ENCODE measurements at regions not wholly inside any gene's neighbourhood (a gene's known extent, or its start where the extent isn't known, plus 50 kb on each side); places are given as distances from the start of the nearest gene placed in this dataset.

DNA sequence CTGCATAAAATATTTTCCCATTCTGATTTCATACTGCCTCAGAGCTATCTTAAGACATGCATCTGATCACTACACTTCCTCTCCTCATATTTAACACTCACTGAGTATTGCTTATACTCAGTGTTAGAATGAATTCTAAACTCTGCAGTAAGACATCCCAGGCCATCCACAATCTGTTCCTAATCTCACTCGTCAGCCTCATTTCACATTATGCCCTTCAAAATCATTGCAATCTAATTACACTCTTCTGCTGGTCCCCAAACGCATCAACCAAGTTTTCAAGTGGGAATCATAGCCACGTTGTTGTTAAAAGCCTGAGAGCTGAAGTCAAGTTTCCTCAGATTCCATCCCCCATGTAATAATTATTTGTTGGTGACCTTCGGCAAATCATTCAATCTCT lies 1177.9 kb downstream of the ARAP2 start:
- Histone ChIP-seq H3K18ac (ENCODE audit: insufficient read length, low read depth, low read length) (no peak overlapping the region), H3K56ac (ENCODE audit: insufficient read length, low read depth, low read length) (no peak overlapping the region), H3K27ac (ENCODE audit: insufficient read length, low read depth, low read length) (no peak overlapping the region), H3K4me2 (ENCODE audit: insufficient read depth, insufficient read length, low read length) (no peak overlapping the region), H4K5ac (ENCODE audit: insufficient read length, low read depth, low read length) (no peak overlapping the region), H3K27me3 (ENCODE audit: insufficient read depth, low read length) (no peaks in the 10 kb centered on the region), H2AFZ (ENCODE audit: low read length) (no peak overlapping the region), H2BK15ac (ENCODE audit: low read depth, low read length) (no peak overlapping the region), H3K9ac (ENCODE audit: extremely low read depth, insufficient read length, low read length) (no peak overlapping the region), H4K20me1 (ENCODE audit: control insufficient read depth, insufficient read depth, insufficient read length) (no peaks in the 10 kb centered on the region), H3K79me1 (ENCODE audit: insufficient read depth, low read depth, low read length, poor library complexity, severe bottlenecking) (no peaks in the 10 kb centered on the region), H3K14ac (ENCODE audit: insufficient read depth, low read length) (no peak overlapping the region), H2BK120ac (ENCODE audit: low read depth, low read length, poor library complexity, severe bottlenecking) (no peak overlapping the region), H4K91ac (ENCODE audit: insufficient read length, low read depth, low read length) (no peak overlapping the region), H2BK12ac (ENCODE audit: insufficient read length, low read depth, low read length) (no peak overlapping the region), H3K9me3 (ENCODE audit: control insufficient read depth, low read depth, low read length) (no peaks in the 10 kb centered on the region), H3K23ac (ENCODE audit: insufficient read length, low read depth, low read length) (no peak overlapping the region), H2BK20ac (ENCODE audit: low read depth, low read length, poor library complexity, severe bottlenecking) (no peak overlapping the region), H3K4me1 (ENCODE audit: insufficient read depth, low read length) (no peaks in the 10 kb centered on the region; the same call in 1 of the 2 replicates), H3T11ph (ENCODE audit: low read length) (no peak overlapping the region), H4K8ac (replicated peaks; ENCODE audit: insufficient read length, low read depth, low read length) (no peak overlapping the region), H2BK5ac (ENCODE audit: insufficient read length, low read length) (no peak overlapping the region), H3K79me2 (ENCODE audit: insufficient read depth, low read length) (no peaks in the 10 kb centered on the region), H3K4ac (ENCODE audit: low read depth, low read length) (no peak overlapping the region), H2AK5ac (ENCODE audit: insufficient read length, low read length) (no peak overlapping the region), H3K23me2 (ENCODE audit: insufficient read length, low read depth, low read length, poor library complexity, severe bottlenecking) (no peaks in the 10 kb centered on the region)
- TF ChIP-seq, protein P1, sequence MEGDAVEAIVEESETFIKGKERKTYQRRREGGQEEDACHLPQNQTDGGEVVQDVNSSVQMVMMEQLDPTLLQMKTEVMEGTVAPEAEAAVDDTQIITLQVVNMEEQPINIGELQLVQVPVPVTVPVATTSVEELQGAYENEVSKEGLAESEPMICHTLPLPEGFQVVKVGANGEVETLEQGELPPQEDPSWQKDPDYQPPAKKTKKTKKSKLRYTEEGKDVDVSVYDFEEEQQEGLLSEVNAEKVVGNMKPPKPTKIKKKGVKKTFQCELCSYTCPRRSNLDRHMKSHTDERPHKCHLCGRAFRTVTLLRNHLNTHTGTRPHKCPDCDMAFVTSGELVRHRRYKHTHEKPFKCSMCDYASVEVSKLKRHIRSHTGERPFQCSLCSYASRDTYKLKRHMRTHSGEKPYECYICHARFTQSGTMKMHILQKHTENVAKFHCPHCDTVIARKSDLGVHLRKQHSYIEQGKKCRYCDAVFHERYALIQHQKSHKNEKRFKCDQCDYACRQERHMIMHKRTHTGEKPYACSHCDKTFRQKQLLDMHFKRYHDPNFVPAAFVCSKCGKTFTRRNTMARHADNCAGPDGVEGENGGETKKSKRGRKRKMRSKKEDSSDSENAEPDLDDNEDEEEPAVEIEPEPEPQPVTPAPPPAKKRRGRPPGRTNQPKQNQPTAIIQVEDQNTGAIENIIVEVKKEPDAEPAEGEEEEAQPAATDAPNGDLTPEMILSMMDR (conservative IDR thresholded peaks at IDR 0.05), result no peak
- Mint-ChIP-seq H3K9me3 (no peaks in the 10 kb centered on the region), H3K4me3 (no peak overlapping the region), H3K36me3 (ENCODE audit: insufficient read depth in 1 of 3, low read depth in 3 of 3) (no peaks in the 10 kb centered on the region), H3K4me1 (no peaks in the 10 kb centered on the region), H3K27me3 (ENCODE audit: low read depth) (no peaks in the 10 kb centered on the region), H3K27ac (no peak overlapping the region)
- no peak for DNase-seq
- WGBS (ENCODE audit: extremely low coverage, insufficient read length, low lambda C conversion rate), result no CpG with 5 or more reads among the region's 4 CpGs

All from H9 (cell line).